ENCODE measurements at regions not wholly inside any gene's neighbourhood (a gene's known extent, or its start where the extent isn't known, plus 50 kb on each side); places are given as distances from the start of the nearest gene placed in this dataset.

- no peak for DNase-seq (ENCODE audit: low spot score)
Measured at GRCh38 chr11:23679981-23680380, 816.9 kb upstream of the LUZP2 start.

DNA sequence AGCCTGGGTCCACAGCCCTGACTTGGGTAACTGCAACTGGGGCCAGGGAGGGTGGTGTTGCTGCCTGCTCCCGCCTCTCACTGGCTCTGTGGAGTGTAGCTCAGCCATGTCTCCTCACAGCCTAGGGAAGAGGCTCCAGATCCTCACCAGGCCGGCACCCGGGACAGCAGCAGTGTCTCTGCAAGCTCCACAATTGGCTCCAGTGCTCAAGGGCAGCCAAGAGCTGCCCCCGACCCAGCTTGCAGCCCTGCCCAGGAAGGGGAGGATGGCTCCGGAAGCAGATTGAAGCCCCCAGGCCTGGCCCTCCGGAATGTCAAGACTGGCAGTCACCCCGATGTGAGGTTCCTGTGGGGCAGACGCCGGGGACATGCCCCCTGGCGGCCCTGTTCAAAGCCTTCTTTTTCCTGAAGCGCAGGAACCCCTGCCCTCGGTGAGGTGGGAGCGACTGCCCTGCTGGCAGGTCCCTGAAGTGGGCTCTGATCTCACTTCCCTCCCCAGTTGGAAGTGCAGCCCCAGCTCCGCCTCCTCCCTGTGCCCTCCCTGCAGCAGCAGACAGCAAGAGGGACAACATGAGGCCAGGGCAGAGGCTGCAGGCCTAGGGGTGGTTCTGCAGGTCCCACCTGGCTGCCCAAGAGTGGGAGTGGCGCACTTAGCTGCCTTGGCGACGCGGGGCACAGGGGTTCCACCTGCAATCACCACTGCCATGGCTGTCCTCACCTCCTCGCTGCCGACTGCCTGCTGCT lies 816.2 kb upstream of the LUZP2 start:
- DNase-seq (ENCODE audit: low spot score), result no peak

DNA sequence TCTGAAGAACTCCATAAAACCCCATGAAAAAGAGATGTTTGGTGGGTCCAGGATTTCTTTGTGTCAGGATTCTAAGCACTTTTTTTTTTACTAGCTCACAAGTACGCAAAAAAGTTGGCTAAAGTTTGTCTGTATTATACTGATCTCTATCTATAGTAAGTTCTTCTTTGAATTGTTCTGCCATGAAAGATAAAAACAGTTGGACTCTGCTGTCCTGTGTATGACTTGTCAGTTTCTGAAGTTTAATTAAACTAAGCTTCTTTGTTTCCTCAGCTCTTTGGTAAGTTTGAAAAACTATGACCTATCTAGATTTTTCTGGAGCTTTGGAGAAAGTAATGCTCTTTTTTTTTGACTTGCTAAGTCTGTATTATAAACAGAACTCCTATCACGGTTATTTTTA lies 812.2 kb upstream of the LUZP2 start:
- no peak for DNase-seq (ENCODE audit: low spot score)

DNA sequence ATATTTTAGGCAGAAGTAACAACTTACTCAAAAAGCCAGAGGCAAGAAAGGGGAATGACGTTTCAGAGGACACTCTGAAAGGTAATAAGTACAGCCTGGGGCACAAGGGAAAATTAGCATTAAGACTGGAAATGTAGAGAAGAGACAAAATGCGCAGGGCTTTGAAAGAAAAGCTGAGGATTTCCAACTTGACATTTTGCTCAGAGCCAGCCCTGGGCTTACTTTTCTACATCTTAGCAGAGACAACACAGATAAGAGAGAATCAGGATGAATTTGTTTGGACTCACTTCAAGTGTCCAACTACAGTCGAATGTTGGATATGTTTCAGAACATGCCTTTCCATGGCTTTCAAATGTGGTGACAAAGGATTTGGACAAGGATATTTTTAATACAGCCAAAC lies 808.9 kb upstream of the LUZP2 start:
- no peak for DNase-seq (ENCODE audit: low spot score)

GRCh38 chr11:23688411-23688810 lies 808.4 kb upstream of the LUZP2 start:
- no peak for DNase-seq (ENCODE audit: low spot score)

- DNase-seq (ENCODE audit: low spot score), result no peak
Measured at GRCh38 chr11:23688835-23689234, 808.0 kb upstream of the LUZP2 start.

DNA sequence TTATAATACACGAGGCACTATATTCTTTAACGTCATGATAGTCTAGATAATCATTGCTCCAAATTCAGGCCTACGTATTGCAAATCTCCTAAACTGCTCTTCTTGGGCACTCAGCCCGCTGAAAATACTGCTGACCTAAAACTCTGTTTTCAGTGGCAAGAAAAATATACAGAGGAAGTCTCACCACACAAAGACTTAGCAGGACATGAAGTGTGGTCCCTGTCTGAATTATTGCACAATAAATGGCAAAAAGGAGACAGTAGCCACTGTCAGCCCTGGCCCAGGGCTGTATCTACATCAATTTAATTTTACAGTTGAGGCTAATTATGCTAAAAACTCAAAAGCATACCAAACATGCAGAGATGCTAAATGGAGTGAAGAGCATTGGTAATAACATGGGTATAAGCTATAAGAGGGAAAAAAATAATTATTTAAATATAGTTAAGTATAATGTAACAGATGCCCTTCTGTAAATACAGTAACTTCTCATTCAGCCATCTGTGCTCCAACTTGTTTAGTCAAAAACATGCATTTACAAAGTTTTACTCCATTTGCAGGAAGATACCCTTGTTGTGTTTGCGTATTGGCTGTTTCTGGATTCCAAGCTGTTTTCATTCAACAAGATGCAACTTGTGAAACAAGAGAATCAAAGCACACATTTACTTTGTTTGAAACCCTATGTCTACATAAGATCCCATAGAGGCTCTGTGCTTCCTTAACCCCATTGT lies 800.0 kb upstream of the LUZP2 start:
- no peak for DNase-seq (ENCODE audit: low spot score)

DNA sequence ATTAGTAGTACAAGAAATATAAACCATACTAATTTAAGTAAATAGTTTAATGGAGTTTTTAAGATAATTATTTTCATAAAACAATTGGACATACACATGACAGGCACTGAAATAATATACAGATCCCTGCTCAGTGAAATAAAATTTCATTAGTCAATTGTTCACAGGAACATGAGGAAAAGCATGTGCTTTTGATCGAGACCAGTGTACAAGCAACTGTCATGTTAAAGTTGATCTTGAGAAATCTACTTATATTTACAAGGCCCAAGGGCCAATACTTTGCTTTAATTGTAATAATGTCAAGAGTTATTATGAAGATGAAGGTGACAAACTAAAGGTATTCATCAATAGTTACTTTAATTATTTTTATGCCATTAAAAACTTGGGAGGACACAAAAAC lies 792.7 kb upstream of the LUZP2 start:
- DNase-seq (ENCODE audit: low spot score), result no peak

DNA sequence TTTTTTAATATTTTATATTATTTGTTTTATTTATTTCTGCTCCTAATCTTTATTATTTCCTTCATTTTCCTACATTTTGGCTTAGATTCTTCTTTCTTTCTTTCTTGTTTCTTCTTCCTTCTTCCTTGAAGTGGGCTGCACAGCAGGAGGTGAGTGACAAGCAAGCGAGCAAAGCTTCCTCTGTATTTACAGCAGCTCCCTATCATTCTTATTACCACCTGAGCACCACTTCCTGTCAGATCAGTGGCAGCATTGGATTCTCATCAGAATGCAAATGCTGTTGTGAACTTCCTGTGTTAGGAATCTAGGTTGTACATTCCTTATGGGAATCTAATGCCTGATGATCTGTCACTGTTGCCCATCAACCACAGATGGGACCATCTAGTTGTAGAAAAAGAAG lies 784.9 kb upstream of the LUZP2 start:
- DNase-seq (ENCODE audit: low spot score), result no peak

DNA sequence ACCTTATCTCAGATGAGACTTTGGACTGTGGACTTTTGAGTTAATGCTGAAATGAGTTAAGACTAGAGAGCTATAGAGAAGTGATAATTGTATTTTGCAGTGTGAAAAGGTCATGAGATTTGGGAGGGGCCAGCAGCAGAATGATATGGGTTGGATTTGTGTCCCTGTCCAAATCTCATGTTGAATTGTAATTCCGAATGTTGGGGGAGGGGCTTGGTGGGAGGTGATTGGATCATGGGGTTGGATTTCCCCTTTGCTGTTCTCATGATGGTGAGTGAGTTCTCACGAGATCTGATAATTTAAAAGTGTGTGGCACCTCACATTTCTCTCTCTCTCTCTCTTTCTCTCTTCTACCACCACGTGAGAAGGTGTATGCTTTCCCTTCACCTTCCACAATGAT lies 777.8 kb upstream of the LUZP2 start:
- DNase-seq (ENCODE audit: low spot score), result no peak

GRCh38 chr11:23723861-23724260 lies 773.0 kb upstream of the LUZP2 start:
- no peak for DNase-seq (ENCODE audit: low spot score)

GRCh38 chr11:23725752-23726151 lies 771.1 kb upstream of the LUZP2 start:
- DNase-seq (ENCODE audit: low spot score), result no peak

DNA sequence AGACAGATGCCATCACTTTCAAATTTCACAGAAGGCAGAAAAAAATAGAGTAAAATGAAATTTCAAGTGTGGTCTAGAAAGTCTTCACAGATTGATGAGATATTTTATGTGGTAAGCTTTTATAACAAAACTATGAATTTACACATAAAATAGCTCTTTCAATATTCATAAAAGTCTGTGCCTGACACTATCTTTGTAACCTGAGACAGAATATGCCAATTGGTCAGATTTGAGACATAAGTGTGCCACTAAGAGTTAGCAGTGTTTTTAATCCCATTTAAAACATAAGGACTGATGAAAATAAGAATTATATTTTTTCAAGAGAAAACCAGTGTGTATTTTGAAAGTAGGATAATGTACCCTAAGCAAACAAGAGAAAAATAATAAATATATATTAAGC lies 769.5 kb upstream of the LUZP2 start:
- no peak for DNase-seq (ENCODE audit: low spot score)

- no peak for DNase-seq (ENCODE audit: low spot score)
Measured at GRCh38 chr11:23727794-23728193, 769.1 kb upstream of the LUZP2 start.

DNA sequence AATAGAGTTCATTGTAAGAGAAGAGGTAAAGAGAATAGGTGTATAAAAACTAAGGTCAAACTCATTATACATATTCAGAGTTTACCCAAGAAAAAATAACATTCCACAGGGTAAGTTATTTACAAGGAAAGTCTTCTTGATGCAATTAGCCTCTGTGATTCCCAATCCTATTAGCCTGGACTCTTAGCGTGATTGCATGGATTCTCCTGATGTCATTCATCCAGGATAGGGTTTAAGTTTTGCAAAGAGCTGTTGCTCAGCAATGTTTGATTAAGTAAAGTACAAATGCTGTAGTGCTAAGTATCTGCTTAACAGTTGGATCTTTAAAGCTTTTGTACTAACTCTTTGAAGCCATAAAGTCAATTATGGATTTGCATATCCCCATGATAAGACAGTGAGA lies 767.8 kb upstream of the LUZP2 start:
- no peak for DNase-seq (ENCODE audit: low spot score)

DNA sequence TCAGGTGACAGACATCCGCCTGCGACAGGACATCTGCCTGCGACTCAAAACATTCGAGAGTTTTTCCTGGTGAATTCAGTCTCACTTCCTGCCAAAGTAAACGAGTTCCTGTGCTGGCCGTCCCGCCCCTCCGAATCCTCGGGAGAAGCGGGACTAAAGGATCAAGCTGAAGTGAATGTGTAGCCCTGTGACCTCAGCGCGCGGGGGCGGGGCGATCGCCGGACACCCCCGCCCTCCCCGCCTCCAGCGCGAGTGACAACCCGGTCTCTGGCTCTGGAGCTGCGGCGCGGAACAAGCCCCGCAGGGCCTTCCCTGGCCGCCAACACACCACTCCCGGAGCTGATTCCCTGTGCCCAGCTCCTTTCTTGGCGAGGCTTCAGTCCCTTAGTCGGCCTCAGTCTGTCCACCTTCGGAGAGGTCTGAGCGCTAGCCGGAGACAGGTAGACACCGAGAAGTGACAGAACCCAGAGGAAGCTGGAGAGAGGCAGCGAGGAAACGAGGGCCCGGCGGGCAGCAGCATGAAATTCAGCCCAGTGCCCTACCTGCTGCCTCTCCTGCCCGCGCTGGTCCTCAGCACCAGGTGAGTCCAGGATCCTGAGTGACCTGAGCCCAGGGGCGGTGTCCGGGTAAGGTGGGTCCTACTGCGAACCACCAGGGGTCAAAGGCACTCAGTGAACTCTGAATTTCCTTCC lies 766.4 kb upstream of the LUZP2 start:
- no peak for DNase-seq (ENCODE audit: low spot score)

GRCh38 chr11:23732026-23732425 lies 764.8 kb upstream of the LUZP2 start:
- DNase-seq (ENCODE audit: low spot score), result no peak

- DNase-seq (ENCODE audit: low spot score), result no peak
Measured at GRCh38 chr11:23746896-23747295, 750.0 kb upstream of the LUZP2 start.

GRCh38 chr11:23749762-23750430 lies 747.0 kb upstream of the LUZP2 start:
- DNase-seq (ENCODE audit: low spot score), result no peak

DNA sequence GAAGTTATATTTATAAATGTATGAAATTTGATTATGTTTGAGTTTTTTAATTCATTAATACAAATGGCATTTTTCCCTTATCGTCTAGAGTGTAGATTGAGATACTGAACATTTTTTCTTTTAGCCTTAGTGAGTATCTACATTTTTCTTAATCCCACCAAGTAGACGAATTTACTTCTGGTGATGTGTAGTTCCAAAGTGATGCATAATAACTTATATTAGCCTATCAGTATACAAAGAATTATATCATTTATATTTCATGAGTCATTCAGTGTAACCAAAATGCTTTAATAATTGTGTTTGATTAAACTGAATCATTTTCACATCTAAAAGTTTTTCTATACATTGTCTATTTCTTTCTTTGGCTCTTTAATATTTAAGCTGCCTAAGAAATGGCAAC lies 745.6 kb upstream of the LUZP2 start:
- DNase-seq (ENCODE audit: low spot score), result no peak

DNA sequence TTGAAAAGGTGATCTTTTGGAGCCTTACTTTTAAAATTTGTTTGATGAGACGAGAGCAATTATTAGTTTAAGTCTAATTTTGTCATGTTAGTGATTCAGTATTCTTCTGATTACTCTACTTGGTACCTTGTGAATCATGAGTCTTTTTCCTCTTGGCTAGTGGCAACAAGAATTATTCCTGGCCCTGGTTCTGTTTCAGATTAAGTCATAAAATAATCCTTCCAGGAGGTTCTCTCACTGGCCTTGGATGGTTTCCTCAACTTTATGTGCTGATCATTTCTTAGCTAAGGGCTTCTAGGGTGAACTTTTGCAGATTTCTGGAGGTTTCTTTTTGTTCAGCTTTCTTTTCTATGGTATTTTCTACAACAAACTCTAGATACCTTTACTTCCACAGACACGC lies 741.8 kb upstream of the LUZP2 start:
- DNase-seq (ENCODE audit: low spot score), result no peak

DNA sequence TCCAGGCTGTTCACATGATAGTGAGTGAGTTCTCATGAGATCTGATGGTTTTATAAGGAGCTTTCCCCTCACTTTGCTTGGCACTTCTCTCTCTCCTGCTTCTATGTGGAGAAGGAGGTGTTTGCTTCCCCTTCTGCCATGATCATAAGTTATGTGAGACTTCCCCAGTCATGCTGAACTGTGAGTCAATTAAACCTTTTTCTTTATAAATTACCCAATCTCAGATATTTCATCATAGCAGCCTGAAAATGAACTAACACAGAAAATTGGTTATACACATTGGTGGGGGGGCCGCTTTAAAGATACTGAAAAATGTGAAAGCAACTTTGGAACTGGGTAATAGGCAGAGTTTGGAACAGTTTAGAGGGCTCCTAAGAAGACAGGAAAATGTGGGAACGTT lies 741.1 kb upstream of the LUZP2 start:
- DNase-seq (ENCODE audit: low spot score), result no peak

DNA sequence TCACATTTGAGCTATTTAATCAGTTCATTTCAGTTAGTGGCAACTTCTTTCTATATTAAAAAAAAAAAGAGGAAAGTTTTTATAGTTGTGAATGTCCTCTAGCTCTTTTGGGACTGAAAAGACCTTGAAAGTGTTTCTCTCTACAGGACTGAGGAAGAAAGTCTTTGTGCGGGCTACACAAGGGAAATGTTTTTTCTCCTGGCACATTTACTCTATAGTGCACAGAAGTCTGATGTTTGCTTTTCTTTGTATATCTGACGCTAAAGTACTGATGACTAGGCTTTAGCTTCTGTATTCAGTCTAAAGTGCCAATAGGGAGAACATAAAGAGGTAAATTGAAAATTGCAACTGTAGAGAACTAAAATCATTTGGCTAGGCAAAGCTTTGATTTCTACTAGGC lies 737.4 kb upstream of the LUZP2 start:
- no peak for DNase-seq (ENCODE audit: low spot score)
